Forelimb muscle (tissue), 1 donor: ENCODE measurements at regions not wholly inside any gene's neighbourhood (a gene's known extent, or its start where the extent isn't known, plus 50 kb on each side); places are given as distances from the start of the nearest gene placed in this dataset.

Experiments used
- DNase-seq: peaks from one replicate; pipeline ENCODE4 v3.0.0-alpha.2; 2013; ENCODE audit warnings: low read depth

GRCh38 chr11:92477686-92478085, 253.1 kb downstream of the FAT3 start:
- no peak for DNase-seq

- no peak for DNase-seq
Measured at GRCh38 chr11:92480499-92480898, 255.9 kb downstream of the FAT3 start.

GRCh38 chr11:92482492-92483060, 258.0 kb downstream of the FAT3 start:
- no peak for DNase-seq

- DNase-seq: no peak
Measured at GRCh38 chr11:92484570-92484969, 260.0 kb downstream of the FAT3 start.

GRCh38 chr11:92489826-92490399, 265.3 kb downstream of the FAT3 start:
- DNase-seq: no peak

GRCh38 chr11:92492372-92492771, 267.8 kb downstream of the FAT3 start:
- DNase-seq: no peak

- no peak for DNase-seq
Measured at GRCh38 chr11:92495107-92495793, 270.6 kb downstream of the FAT3 start.

- no peak for DNase-seq
Measured at GRCh38 chr11:92500453-92500852, 275.8 kb downstream of the FAT3 start.

- no peak for DNase-seq
Measured at GRCh38 chr11:92501066-92501739, 276.6 kb downstream of the FAT3 start.

- DNase-seq: no peak
Measured at GRCh38 chr11:92504004-92504403, 279.4 kb downstream of the FAT3 start.

GRCh38 chr11:92504534-92504933, 279.9 kb downstream of the FAT3 start:
- DNase-seq: no peak

GRCh38 chr11:92505689-92506088, 281.1 kb downstream of the FAT3 start:
- no peak for DNase-seq

GRCh38 chr11:92506809-92507336, 282.3 kb downstream of the FAT3 start:
- no peak for DNase-seq

GRCh38 chr11:92510591-92510990, 286.0 kb downstream of the FAT3 start:
- DNase-seq: no peak

GRCh38 chr11:92511522-92512203, 287.0 kb downstream of the FAT3 start:
- DNase-seq: no peak

- no peak for DNase-seq
Measured at GRCh38 chr11:92512204-92512569, 287.6 kb downstream of the FAT3 start.

GRCh38 chr11:92523611-92524010, 299.0 kb downstream of the FAT3 start:
- no peak for DNase-seq

GRCh38 chr11:92524542-92524941, 299.9 kb downstream of the FAT3 start:
- DNase-seq: no peak

- no peak for DNase-seq
Measured at GRCh38 chr11:92527467-92527866, 302.8 kb downstream of the FAT3 start.

GRCh38 chr11:92528001-92528400, 303.4 kb downstream of the FAT3 start:
- no peak for DNase-seq

GRCh38 chr11:92531065-92531739, 306.6 kb downstream of the FAT3 start:
- DNase-seq: no peak
